HepG2 (cell line): ENCODE measurements at regions not wholly inside any gene's neighbourhood (a gene's known extent, or its start where the extent isn't known, plus 50 kb on each side); places are given as distances from the start of the nearest gene placed in this dataset.

Source experiments
- ATAC-seq: fragments of 200-7000 bp; cut with Tn5 transposase; 3 replicates; pipeline ENCODE4 v1.9.1; 2020; ENCODE audit warnings: mild to moderate bottlenecking, moderate library complexity
- BruUV-seq: library from RNA; stranded (reverse); fragments of 400-500 nt; replicated peaks from 2 replicates; lab custom pipeline; 2021; lab: Mats Ljungman, UMichigan
- CTCF ChIA-PET: fragments of 300-600 bp; formaldehyde crosslinking; extraction: SDS; loops from one replicate; lab custom pipeline; 2021; ENCODE audit warnings: low total read pairs, inconsistent platforms, low intra/inter-chr PET ratio; lab: Yijun Ruan, JAX
- POLR2A ChIA-PET: fragments of 350-600 bp; sonication (Branson Sonifier 250); formaldehyde crosslinking; loops from one replicate; lab custom pipeline; 2020; ENCODE audit warnings: antibody characterized with exemption, inconsistent platforms; lab: Yijun Ruan, JAX
- DNase-seq: peaks from one replicate; pipeline ENCODE4 v3.0.0-alpha.2; 2015; ENCODE audit warnings: low spot score
- FAIRE-seq: peaks from 3 replicates; lab custom pipeline; 2011; peaks lifted over from hg19 to GRCh38; lab: Jason Lieb, UNC
- H2AFZ ChIP-seq: one replicate; pipeline ENCODE4 v1.6.1; 2011; ENCODE audit warnings: low read length, inconsistent platforms
- H3K27ac ChIP-seq: fragments of 300-600 bp; 3 replicates; pipeline ENCODE4 v1.8.0; 2011; ENCODE audit warnings: mixed run types, mild to moderate bottlenecking, mixed read lengths, low read length, inconsistent platforms; ENCODE audit not compliant: insufficient read depth; ENCODE audit errors: extremely low read length
- H3K27me3 ChIP-seq, 2 experiments: fragments of 200-600 bp in 1 of 2; 2 replicates in 1 of 2; 3 replicates in 1 of 2; pipeline versions ENCODE4 v1.6.0 to v1.8.0; 2011; ENCODE audit warnings: low read length in 2 of 2, mild to moderate bottlenecking in 2 of 2, moderate library complexity in 2 of 2, inconsistent platforms in 1 of 2; ENCODE audit not compliant: insufficient read depth in 2 of 2, control insufficient read depth in 1 of 2
- H3K36me3 ChIP-seq, 2 experiments: fragments of 200-600 bp in 1 of 2; replicated peaks in 1 of 2; 2 replicates in 1 of 2; 3 replicates in 1 of 2; pipeline versions ENCODE4 v1.5.1 to v1.8.0; 2011; ENCODE audit warnings: low read length in 2 of 2, inconsistent platforms in 1 of 2; ENCODE audit not compliant: insufficient read depth in 2 of 2, control insufficient read depth in 1 of 2
- H3K4me1 ChIP-seq: 2 replicates; pipeline ENCODE4 v1.5.1; 2012; ENCODE audit warnings: low read length, inconsistent platforms; ENCODE audit not compliant: insufficient read depth
- H3K4me2 ChIP-seq: 2 replicates; pipeline ENCODE4 v1.6.0; 2011; ENCODE audit warnings: low read depth, low read length, inconsistent platforms
- H3K4me3 ChIP-seq, 3 experiments: fragments of 200-600 bp in 1 of 3; sonication (generic), shearing (Covaris generic) in 1 of 3; replicated peaks in 1 of 3; 2 replicates each; pipeline ENCODE4 v1.5.1; 2011 to 2016; ENCODE audit warnings: low read length in 3 of 3, inconsistent platforms in 2 of 3, low read depth in 2 of 3, mild to moderate bottlenecking in 2 of 3, control low read depth in 1 of 3, mixed read lengths in 1 of 3; ENCODE audit not compliant: insufficient read depth in 1 of 3
- H3K79me2 ChIP-seq: one replicate; pipeline ENCODE4 v1.6.1; 2011; ENCODE audit warnings: low read length, inconsistent platforms; ENCODE audit not compliant: insufficient read depth
- H3K9ac ChIP-seq: 2 replicates; pipeline ENCODE4 v1.6.0; 2011; ENCODE audit warnings: mild to moderate bottlenecking, low read depth, low read length, inconsistent platforms; ENCODE audit not compliant: insufficient read depth
- H3K9me3 ChIP-seq: 2 replicates; pipeline ENCODE4 v1.5.1; 2012; ENCODE audit warnings: mild to moderate bottlenecking, low read length
- H4K20me1 ChIP-seq: 2 replicates; pipeline ENCODE4 v1.6.0; 2011; ENCODE audit warnings: inconsistent platforms, mild to moderate bottlenecking, low read length, moderate library complexity; ENCODE audit not compliant: insufficient read depth
- MYNN ChIP-seq: sonication (generic); formaldehyde crosslinking; IDR thresholded peaks from 2 replicates; pipeline ENCODE4 v1.4.0; 2020; ENCODE audit warnings: mild to moderate bottlenecking, low read depth, missing genetic modification reagents
- NCOA2 ChIP-seq: sonication (generic); formaldehyde crosslinking; IDR thresholded peaks from 2 replicates; pipeline ENCODE4 v1.8.0; 2022; ENCODE audit warnings: inconsistent platforms
- NPAS2 ChIP-seq: sonication (generic); formaldehyde crosslinking; IDR thresholded peaks from 2 replicates; pipeline ENCODE4 v1.8.0; 2022; ENCODE audit warnings: mild to moderate bottlenecking, missing genetic modification reagents, borderline replicate concordance
- RAD51 ChIP-seq: fragments of 450-650 bp; IDR thresholded peaks from 2 replicates; pipeline ENCODE4 v1.6.1; 2016; ENCODE audit warnings: borderline replicate concordance
- ZFP37 ChIP-seq: sonication (generic); formaldehyde crosslinking; IDR thresholded peaks from 2 replicates; pipeline ENCODE4 v1.4.0; 2020; ENCODE audit warnings: missing genetic modification reagents, borderline replicate concordance
- ZNF333 ChIP-seq: sonication (generic); formaldehyde crosslinking; IDR thresholded peaks from 2 replicates; pipeline ENCODE4 v1.4.0; 2020; ENCODE audit warnings: mild to moderate bottlenecking, missing genetic modification reagents, borderline replicate concordance
- ZNF362 ChIP-seq: sonication (generic); formaldehyde crosslinking; IDR thresholded peaks from 2 replicates; pipeline ENCODE4 v1.4.0; 2020; ENCODE audit warnings: missing genetic modification reagents, mild to moderate bottlenecking, borderline replicate concordance
- ZNF44 ChIP-seq: sonication (generic); formaldehyde crosslinking; IDR thresholded peaks from 2 replicates; pipeline ENCODE4 v1.5.1; 2020; ENCODE audit warnings: mild to moderate bottlenecking, missing genetic modification reagents
- ZNF740 ChIP-seq: sonication (generic); formaldehyde crosslinking; IDR thresholded peaks from 2 replicates; pipeline ENCODE4 v1.4.0; 2020; ENCODE audit warnings: missing genetic modification reagents
- WGBS: methylation state at CpG from one replicate; pipeline ENCODE4 v1.1.6; 2017; ENCODE audit warnings: low lambda C conversion rate; 5-methylcytosine and 5-hydroxymethylcytosine counted together
- in situ Hi-C: cut with HindIII; loops from 2 replicates; pipeline ENCODE4 v1.10.0; 2017; ENCODE audit warnings: low pct_unique_long_range_greater_than_20kb; ENCODE audit not compliant: extremely low pct_ligation_motif_present
- intact Hi-C: fragments of 100-400 bp; cut with micrococcal nuclease; formaldehyde crosslinking; loops from one replicate; pipeline ENCODE4 v1.10.0; 2022; ENCODE audit not compliant: unreplicated experiment
- TF ChIP-seq, protein P1 (sequence below): sonication (generic); formaldehyde crosslinking; IDR thresholded peaks from 2 replicates; pipeline ENCODE4 v1.5.1; 2020; ENCODE audit warnings: missing genetic modification reagents, mild to moderate bottlenecking, borderline replicate concordance
- TF ChIP-seq, protein P2 (sequence below): sonication (generic); formaldehyde crosslinking; conservative IDR thresholded peaks from 2 replicates; pipeline ENCODE4 v1.5.0; 2020; ENCODE audit warnings: missing genetic modification reagents

DNA sequence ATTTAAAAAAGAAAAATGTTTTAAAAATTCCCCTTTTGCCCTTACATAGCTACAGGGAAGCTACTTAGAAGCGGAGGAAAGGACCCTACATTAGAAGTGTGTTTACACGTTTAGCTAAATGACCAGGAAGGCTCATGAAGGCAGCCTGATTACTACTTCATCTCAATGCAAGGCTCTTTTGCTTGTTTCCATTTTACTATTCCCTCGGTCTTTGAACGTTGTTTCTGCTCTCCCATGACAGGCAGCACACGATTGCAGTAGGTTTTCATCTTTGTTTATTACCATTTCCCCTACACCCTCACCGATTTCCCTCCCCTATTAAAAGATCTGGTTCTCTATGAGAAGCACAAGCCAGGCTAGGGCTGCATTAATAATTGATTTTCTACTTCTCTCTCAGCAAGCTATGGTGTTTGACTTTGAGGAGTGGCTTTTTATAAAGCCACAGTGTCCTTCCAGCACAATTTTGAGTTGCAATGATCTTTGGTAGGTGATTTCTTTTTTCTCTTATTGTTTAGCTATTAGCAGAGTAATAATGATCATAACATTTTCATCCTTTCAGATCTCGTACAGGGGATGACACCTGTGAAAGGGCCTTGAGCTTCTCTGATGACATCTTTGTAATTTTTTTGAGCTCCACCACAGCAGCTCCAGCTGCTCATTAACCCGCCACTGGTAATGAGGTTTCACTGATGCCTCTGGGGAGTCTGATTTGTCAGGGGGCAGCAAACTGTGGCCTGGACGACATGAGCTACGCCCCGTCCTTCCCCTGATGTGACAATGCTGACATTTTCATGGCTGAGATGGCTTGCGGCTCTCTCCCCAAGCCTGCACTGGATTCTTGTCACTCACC, 670.3 kb downstream of the UQCRFS1 start:
- POLR2A ChIA-PET: no interaction called here
- DNase-seq: no peak
- WGBS: 8% methylated on average over 12 of the region's 12 CpGs
- no peak overlapping the region for H3K27ac ChIP-seq
- no TSS peak for BruUV-seq
- no peak for ATAC-seq
- no peak overlapping the region for H2AFZ ChIP-seq
- H3K9ac ChIP-seq: no peak overlapping the region
- intact Hi-C loops (no loop called here), in situ Hi-C loops (no loop called here)
- no peaks in the 10 kb centered on the region for H4K20me1 ChIP-seq
- H3K4me3 ChIP-seq: no peak overlapping the region
- CTCF ChIA-PET: no interaction called here
- TF ChIP-seq ZNF740 (CRISPR knock-in tag) (no peak), NCOA2 (CRISPR knock-in tag) (no peak), NPAS2 (no peak), RAD51 (no peak), ZFP37 (no peak), ZNF44 (CRISPR knock-in tag) (no peak), ZNF333 (no peak), ZNF362 (no peak), MYNN (CRISPR knock-in tag) (no peak)
- TF ChIP-seq, protein P1, sequence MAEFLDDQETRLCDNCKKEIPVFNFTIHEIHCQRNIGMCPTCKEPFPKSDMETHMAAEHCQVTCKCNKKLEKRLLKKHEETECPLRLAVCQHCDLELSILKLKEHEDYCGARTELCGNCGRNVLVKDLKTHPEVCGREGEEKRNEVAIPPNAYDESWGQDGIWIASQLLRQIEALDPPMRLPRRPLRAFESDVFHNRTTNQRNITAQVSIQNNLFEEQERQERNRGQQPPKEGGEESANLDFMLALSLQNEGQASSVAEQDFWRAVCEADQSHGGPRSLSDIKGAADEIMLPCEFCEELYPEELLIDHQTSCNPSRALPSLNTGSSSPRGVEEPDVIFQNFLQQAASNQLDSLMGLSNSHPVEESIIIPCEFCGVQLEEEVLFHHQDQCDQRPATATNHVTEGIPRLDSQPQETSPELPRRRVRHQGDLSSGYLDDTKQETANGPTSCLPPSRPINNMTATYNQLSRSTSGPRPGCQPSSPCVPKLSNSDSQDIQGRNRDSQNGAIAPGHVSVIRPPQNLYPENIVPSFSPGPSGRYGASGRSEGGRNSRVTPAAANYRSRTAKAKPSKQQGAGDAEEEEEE (CRISPR knock-in tag): no peak
- TF ChIP-seq, protein P2, sequence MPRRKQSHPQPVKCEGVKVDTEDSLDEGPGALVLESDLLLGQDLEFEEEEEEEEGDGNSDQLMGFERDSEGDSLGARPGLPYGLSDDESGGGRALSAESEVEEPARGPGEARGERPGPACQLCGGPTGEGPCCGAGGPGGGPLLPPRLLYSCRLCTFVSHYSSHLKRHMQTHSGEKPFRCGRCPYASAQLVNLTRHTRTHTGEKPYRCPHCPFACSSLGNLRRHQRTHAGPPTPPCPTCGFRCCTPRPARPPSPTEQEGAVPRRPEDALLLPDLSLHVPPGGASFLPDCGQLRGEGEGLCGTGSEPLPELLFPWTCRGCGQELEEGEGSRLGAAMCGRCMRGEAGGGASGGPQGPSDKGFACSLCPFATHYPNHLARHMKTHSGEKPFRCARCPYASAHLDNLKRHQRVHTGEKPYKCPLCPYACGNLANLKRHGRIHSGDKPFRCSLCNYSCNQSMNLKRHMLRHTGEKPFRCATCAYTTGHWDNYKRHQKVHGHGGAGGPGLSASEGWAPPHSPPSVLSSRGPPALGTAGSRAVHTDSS (CRISPR knock-in tag): no peak
- FAIRE-seq: no peak
- H3K79me2 ChIP-seq: no peaks in the 10 kb centered on the region
- peaks cover 62% of the 10 kb centered on the region for H3K9me3 ChIP-seq
- no peaks in the 10 kb centered on the region for H3K36me3 ChIP-seq
- no peaks in the 10 kb centered on the region for H3K27me3 ChIP-seq
- H3K4me2 ChIP-seq: no peak overlapping the region
- H3K4me1 ChIP-seq: no peaks in the 10 kb centered on the region
